CD4-positive, alpha-beta T cell treated with Interleukin-12 subunit alpha and Interleukin-12 subunit beta, for 1 hour (primary cell): ENCODE measurements at regions not wholly inside any gene's neighbourhood (a gene's known extent, or its start where the extent isn't known, plus 50 kb on each side); places are given as distances from the start of the nearest gene placed in this dataset.

Source experiments
- DNase-seq: peaks from one replicate; pipeline ENCODE4 v3.0.0-alpha.2; 2020

DNA sequence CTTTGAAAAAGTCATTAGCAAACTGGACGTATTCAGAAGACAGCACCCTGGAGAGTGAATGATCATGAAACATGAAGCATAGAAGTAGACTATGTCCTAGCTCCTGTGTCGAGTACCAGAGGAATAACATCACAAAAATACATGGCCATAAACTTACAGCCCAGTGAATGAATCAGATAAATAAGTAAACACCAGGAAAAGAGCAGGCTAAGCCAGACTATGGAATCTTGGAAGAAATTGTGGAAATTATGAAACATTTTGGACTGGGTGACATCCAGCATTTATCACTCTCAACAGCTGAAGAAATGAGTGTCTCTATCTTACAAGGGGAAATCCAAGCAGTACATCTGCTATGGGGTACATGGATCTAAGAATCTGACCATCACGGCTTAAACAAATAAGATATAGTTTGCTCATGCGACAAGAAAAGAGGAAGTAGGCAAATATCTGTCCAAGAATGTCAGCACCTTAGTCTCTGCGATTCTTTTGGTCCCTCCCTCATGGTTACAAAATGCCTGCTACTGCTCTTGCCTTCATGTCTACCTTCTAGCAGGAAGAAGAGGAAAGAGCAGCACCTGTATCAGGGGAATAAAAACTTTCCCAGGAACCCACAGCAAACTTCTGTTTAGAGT, 481.5 kb downstream of the BCOR start:
- DNase-seq, result no peak

- no peak for DNase-seq
Observed at GRCh38 chrX:39616731-39617130, 481.0 kb downstream of the BCOR start.

DNA sequence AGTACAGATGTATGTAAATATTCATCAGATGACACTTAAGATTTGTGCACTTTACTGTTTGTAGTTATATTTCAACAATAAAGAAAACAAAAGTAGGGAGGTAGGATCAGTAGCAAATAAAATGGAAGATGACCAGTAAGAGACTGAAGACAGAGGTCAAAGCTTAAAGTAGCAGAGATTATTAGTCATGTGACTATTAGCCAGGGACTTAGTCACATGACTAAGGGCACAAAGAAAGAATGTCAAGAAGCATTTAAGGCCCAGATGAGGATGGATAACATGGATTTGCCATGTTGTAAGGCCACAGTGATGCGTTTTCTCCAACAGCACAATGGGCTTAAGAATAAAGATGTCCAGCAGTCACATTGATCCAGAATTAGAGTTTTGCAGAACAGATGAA, 479.6 kb downstream of the BCOR start:
- no peak for DNase-seq

GRCh38 chrX:39619182-39620009, 478.4 kb downstream of the BCOR start:
- DNase-seq, result no peak

GRCh38 chrX:39624166-39624565, 473.6 kb downstream of the BCOR start:
- no peak for DNase-seq

DNA sequence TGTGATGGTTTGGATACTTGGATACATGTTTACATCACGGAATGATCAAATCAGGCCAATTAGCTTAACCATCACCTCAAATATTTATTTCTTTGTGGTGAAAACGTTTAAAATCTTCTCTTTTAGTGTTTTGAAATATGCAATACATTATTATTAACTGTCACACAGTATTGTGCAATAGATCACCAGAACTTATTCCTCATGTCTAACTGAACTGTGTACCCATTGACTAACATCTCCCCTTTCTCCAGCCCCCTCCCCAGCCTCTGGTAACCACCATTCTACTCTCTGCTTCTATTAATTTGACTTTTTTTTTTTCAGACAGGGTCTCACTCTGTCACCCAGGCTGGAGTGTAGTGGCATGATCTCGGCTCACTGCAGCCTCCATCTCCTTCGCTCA, 471.9 kb downstream of the BCOR start:
- no peak for DNase-seq

GRCh38 chrX:39626749-39627148, 471.0 kb downstream of the BCOR start:
- no peak for DNase-seq

GRCh38 chrX:39627257-39627656, 470.5 kb downstream of the BCOR start:
- no peak for DNase-seq

- no peak for DNase-seq
Observed at GRCh38 chrX:39629001-39629400, 468.8 kb downstream of the BCOR start.

DNA sequence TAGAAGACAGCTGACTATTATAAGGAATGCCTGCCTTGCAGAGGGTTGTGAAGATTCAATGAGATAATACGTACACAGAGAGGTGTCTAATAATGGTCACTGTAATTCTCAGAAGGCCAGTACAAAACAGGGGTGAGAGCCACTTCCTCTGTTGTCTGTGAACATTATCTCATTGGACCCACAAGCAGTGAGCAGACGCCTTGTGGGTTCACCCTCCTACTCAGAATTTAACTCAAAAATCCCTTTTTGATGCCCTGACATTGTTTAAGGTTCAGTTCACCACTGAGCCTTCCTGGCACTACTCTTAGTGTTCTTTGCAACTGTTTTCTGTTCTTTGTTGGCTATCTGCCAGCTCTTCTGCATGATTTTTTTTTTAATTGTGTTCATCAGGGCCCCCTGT, 467.4 kb downstream of the BCOR start:
- no peak for DNase-seq

DNA sequence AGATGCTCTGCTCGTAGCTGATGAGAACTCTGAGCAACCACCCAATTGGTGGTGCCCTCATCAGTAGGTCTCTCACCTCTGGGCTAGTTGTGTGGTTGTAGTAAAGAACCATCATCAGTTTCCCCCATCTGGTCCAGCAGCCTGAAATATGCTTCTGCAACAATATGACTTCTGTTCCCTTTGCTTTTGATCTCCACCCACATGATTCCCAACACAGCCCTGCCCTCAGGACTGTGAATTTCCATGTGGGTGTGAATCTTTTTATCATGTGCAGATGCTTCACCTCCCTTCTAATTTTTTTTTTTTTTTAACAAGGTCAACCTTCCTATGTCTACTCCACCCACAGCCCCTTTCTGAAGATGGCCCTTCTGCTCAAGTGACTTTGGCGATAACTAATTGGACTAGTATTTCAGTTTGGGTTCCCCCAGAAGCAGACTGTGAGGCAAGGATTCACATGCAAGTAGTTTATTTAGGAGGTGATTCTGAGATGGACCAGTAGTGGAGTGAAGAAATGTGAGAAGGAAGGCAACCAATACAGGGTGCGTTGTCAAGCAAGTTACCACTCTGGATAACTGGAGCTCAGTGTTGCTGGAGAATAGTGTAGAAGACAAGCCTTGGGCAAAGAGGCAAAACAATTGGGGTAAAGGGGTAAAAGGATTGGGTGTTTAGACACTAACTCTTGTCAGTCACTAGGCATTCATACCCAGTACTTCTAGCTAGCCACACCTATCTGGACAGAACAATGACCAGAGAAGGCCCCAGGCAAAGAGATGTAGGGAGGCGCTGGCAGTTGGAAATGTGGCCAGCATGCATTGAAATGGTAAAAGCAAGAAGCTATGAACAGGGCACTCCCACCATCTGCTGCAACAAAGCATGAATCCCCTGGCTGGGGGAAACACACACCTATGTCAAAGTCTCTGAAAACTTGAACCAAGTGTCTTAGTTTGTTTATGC, 466.2 kb downstream of the BCOR start:
- DNase-seq, result no peak

GRCh38 chrX:39633293-39633692, 464.5 kb downstream of the BCOR start:
- no peak for DNase-seq

- DNase-seq, result no peak
Observed at GRCh38 chrX:39636481-39636880, 461.3 kb downstream of the BCOR start.

DNA sequence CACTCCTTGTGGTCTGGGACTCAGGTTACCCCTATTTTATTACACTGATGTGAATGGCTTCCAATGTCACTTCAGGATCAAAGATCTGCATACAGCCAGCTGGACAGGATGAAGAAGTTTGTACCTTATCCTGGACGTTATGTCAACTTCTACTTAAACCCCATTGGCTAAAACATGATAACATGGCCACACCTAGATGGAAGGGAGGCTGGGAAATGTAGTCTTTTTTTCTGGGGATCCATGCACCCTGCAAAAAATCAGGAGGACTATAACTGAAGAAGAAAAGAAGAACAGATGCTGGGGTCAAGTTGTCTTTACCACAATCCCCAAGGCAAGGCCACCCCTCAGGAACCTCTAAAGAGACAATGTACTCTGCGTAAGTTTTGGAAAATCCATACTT, 459.2 kb downstream of the BCOR start:
- DNase-seq, result no peak

- no peak for DNase-seq
Observed at GRCh38 chrX:39639871-39640270, 457.9 kb downstream of the BCOR start.

GRCh38 chrX:39640866-39641265, 456.9 kb downstream of the BCOR start:
- no peak for DNase-seq

DNA sequence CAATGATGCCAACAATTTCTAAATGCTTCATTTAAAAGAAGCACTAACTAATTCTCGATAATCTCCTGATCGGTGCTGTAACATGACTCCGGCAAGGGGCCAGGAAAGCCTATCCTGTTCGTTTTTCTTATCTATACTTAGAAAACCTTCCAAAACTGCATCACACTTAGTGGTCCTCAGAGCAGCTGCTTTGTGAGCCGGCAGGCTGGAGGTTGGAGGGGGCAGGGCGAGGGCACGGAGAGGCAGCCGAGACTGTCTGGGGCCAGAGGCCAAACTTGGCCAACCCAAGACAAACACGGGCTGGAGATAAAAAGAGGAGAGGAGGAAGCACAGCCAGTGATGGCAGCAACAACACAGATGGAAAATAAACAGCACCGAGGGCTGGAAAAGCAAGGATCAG, 455.7 kb downstream of the BCOR start:
- DNase-seq, result no peak

DNA sequence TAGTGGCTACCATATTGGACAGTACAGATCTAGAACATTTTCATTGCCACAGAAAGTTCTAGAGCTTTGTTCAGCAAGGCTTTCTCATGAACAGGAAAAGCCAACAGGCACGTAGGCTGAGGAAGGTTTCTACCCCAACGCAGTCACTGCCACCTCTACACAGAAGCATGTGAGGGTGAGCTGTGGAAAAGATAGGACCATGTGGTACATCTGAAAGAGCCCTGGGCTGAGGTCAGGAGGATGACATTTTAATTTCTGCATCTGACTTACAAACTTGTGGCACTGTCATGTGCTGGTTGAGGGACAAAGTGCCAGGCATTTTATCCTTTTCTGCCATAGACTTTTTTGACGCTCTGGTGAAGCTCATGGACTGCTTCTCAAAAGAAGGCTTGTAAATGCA, 454.2 kb downstream of the BCOR start:
- no peak for DNase-seq

DNA sequence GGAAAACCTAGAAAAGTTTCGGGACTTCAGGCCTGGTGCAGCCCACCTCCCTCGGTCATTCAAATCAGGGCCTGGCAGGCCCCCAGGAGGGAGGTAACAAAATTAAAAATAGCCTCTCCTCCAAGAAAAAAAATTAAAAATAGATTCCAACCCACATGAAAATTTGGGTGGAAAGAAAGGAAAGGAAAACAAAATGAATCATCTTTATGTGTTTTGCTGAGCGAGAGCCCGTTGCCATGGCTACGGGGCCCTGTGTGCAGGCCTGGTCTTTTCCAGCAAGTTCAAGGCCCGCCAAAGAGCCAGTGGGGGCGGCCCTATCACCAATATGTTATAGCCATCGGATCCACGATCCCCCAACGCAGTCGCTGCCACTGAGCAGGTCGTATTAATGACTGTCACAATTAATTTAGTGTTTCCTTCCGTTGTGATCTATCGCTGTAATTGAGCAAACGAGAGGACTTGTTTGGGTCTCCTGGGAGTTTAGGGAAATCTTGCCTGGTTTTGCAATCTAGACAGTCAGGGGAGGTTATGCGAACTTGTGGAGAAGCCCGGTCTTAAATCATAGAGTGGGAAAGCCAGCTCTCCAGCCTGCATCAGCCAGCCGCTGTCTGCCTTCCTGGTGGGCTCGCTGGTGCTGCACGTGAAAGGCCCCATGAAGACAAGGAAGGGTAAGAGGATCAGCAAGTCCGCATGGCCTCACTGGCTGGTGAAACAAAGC, 452.4 kb downstream of the BCOR start:
- DNase-seq, result no peak

- no peak for DNase-seq
Observed at GRCh38 chrX:39648548-39649254, 449.1 kb downstream of the BCOR start.

- no peak for DNase-seq
Observed at GRCh38 chrX:39650768-39651347, 446.9 kb downstream of the BCOR start.

- peak; percentile 6 for DNase-seq
Observed at GRCh38 chrX:39652336-39652735, 445.4 kb downstream of the BCOR start.
